ENCODE measurements at regions not wholly inside any gene's neighbourhood (a gene's known extent, or its start where the extent isn't known, plus 50 kb on each side); places are given as distances from the start of the nearest gene placed in this dataset.

GRCh38 chr6:104320896-104321295 lies 538.8 kb downstream of the HACE1 start:
- TF ChIP-seq MAX (IDR thresholded peaks at IDR 0.05): no peak
- TF ChIP-seq EP300 (IDR thresholded peaks at IDR 0.05; ENCODE audit: borderline replicate concordance): no peak
- no peak for TF ChIP-seq ZBTB7A (IDR thresholded peaks at IDR 0.05; ENCODE audit: low read depth)
- no peak for TF ChIP-seq RAD21 (IDR thresholded peaks at IDR 0.05; ENCODE audit: low read depth)

All from Ishikawa (cell line).